Keratinocyte (primary cell): ENCODE measurements at regions not wholly inside any gene's neighbourhood (a gene's known extent, or its start where the extent isn't known, plus 50 kb on each side); places are given as distances from the start of the nearest gene placed in this dataset.

ENCODE experiments used
- DNase-seq: peaks from one replicate; pipeline ENCODE4 v3.0.0-alpha.2; 2011; ENCODE audit warnings: low read depth, missing footprints, low spot score
- FAIRE-seq: peaks from 2 replicates; lab custom pipeline; 2011; peaks lifted over from hg19 to GRCh38; lab: Jason Lieb, UNC
- H2AFZ ChIP-seq: 2 replicates; pipeline ENCODE4 v1.6.0; 2012; ENCODE audit warnings: low read length, control low read depth, inconsistent platforms; ENCODE audit not compliant: control insufficient read depth
- H3K27ac ChIP-seq: 2 replicates; pipeline ENCODE4 v1.5.1; 2011; ENCODE audit warnings: low read length; ENCODE audit not compliant: control insufficient read depth, insufficient read depth
- H3K27me3 ChIP-seq: 3 replicates; pipeline ENCODE4 v1.6.0; 2011; ENCODE audit warnings: low read length; ENCODE audit not compliant: control insufficient read depth, insufficient read depth; ENCODE audit errors: extremely low read depth
- H3K36me3 ChIP-seq, 2 experiments: 2 replicates in 1 of 2; 3 replicates in 1 of 2; pipeline ENCODE4 v1.5.1; 2011; ENCODE audit warnings: low read length in 2 of 2, mild to moderate bottlenecking in 1 of 2; ENCODE audit not compliant: control insufficient read depth in 2 of 2, insufficient read depth in 2 of 2; ENCODE audit errors: extremely low read depth in 1 of 2
- H3K4me1 ChIP-seq: 3 replicates; pipeline ENCODE4 v1.5.1; 2011; ENCODE audit warnings: low read length; ENCODE audit not compliant: control insufficient read depth, insufficient read depth; ENCODE audit errors: extremely low read depth
- H3K4me2 ChIP-seq: 3 replicates; pipeline ENCODE4 v1.6.0; 2011; ENCODE audit warnings: low read depth, low read length; ENCODE audit not compliant: control insufficient read depth, insufficient read depth; ENCODE audit errors: extremely low read depth
- H3K4me3 ChIP-seq, 3 experiments: fragments of 200-600 bp in 1 of 3; sonication (generic) in 1 of 3; 2 replicates in 2 of 3; 3 replicates in 1 of 3; pipeline ENCODE4 v1.5.1; 2011 to 2016; ENCODE audit warnings: low read length in 3 of 3, mild to moderate bottlenecking in 3 of 3, control low read depth in 2 of 3, inconsistent platforms in 1 of 3, low read depth in 1 of 3, mixed read lengths in 1 of 3, mixed run types in 1 of 3, moderate library complexity in 1 of 3; ENCODE audit not compliant: control insufficient read depth in 2 of 3, insufficient read depth in 2 of 3; ENCODE audit errors: extremely low read depth in 1 of 3
- H3K79me2 ChIP-seq: 2 replicates; pipeline ENCODE4 v1.6.0; 2012; ENCODE audit warnings: low read length; ENCODE audit not compliant: control insufficient read depth, insufficient read depth
- H3K9ac ChIP-seq: 3 replicates; pipeline ENCODE4 v1.6.0; 2011; ENCODE audit warnings: low read length; ENCODE audit not compliant: control insufficient read depth, insufficient read depth; ENCODE audit errors: extremely low read depth
- H3K9me1 ChIP-seq: 3 replicates; pipeline ENCODE4 v1.6.0; 2011; ENCODE audit warnings: low read length; ENCODE audit not compliant: control insufficient read depth, insufficient read depth; ENCODE audit errors: extremely low read depth
- H3K9me3 ChIP-seq: 2 replicates; pipeline ENCODE4 v1.5.1; 2012; ENCODE audit warnings: low read depth, low read length; ENCODE audit not compliant: control insufficient read depth
- H4K20me1 ChIP-seq: 3 replicates; pipeline ENCODE4 v1.6.0; 2011; ENCODE audit warnings: low read length; ENCODE audit not compliant: control insufficient read depth, insufficient read depth; ENCODE audit errors: extremely low read depth
- EZH2 ChIP-seq: IDR thresholded peaks from one replicate; pipeline ENCODE4 v1.6.1; 2012; ENCODE audit warnings: inconsistent platforms, mild to moderate bottlenecking, low read length, moderate library complexity
- dilution Hi-C: fragments of 300-500 bp; cut with MboI; formaldehyde crosslinking; loops from one replicate; pipeline ENCODE4 v1.7.0; 2020; ENCODE audit warnings: low sequenced_read_pairs; ENCODE audit not compliant: extremely low pct_ligation_motif_present
- TF ChIP-seq, protein P1 (sequence below), 3 experiments: IDR thresholded peaks in 1 of 3; conservative IDR thresholded peaks in 1 of 3; optimal IDR thresholded peaks in 1 of 3; 2 replicates in 2 of 3; 3 replicates in 1 of 3; pipeline versions ENCODE3 to v1.5.1; 2011; ENCODE audit warnings: low read length in 3 of 3, mild to moderate bottlenecking in 3 of 3, moderate library complexity in 2 of 3, control low read depth in 1 of 3, inconsistent platforms in 1 of 3; ENCODE audit not compliant: insufficient read depth in 2 of 3; ENCODE audit errors: extremely low read depth in 1 of 3

DNA sequence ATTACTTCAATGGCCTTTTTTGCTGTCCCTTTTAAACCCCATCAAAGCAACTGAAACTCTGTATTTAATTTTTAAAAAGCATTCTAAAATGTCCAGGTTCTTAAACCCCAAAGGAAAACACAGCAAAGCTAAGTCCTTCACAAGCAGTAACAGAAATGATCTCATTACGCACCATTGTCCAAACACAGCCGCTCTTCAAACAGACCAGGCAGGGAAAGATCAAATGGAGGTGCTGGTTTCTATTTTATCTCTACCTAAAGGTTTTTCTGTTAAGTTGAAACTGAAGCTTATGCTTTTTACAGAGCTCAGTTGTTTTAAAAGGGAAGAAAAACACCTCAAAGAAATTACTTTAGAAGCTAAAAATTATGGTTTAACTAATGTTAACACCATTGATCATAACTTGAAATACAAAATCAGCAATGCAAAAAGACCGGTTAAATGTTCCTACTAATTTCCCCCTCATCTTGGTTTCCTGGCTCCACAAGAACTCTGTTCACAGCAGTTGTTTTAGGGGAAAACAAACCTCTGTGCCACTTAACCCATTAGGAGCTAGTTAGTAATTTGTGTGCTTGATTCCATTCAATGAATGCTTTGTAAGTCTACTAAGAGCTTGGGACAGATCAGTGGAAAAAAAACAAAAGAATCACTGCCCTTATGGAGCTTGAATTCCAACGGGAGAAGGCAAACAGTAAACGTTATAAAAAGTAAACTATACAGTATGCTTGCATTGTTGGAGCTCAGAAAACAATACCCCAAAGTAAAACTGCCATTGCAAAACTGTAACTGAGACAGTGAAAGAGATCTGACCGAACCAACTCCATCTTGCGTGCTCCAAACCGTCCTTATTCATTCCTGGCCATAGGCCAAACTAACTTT is 87.4 kb downstream of the CD24 start:
- Histone ChIP-seq H3K36me3 (no peaks in the 10 kb centered on the region), H2AFZ (peak overlapping the region; percentile 16), H3K27ac (no peak overlapping the region), H3K9ac (no peak overlapping the region), H3K4me2 (no peak overlapping the region), H3K79me2 (no peaks in the 10 kb centered on the region), H3K9me3 (no peaks in the 10 kb centered on the region), H4K20me1 (no peaks in the 10 kb centered on the region), H3K4me1 (peaks cover 36% of the 10 kb centered on the region), H3K9me1 (no peaks in the 10 kb centered on the region), H3K4me3 (no peak overlapping the region), H3K27me3 (no peaks in the 10 kb centered on the region)
- DNase-seq (no peak), FAIRE-seq (no peak)
- dilution Hi-C loops = no loop called here
- no peak for TF ChIP-seq EZH2
- TF ChIP-seq, protein P1, sequence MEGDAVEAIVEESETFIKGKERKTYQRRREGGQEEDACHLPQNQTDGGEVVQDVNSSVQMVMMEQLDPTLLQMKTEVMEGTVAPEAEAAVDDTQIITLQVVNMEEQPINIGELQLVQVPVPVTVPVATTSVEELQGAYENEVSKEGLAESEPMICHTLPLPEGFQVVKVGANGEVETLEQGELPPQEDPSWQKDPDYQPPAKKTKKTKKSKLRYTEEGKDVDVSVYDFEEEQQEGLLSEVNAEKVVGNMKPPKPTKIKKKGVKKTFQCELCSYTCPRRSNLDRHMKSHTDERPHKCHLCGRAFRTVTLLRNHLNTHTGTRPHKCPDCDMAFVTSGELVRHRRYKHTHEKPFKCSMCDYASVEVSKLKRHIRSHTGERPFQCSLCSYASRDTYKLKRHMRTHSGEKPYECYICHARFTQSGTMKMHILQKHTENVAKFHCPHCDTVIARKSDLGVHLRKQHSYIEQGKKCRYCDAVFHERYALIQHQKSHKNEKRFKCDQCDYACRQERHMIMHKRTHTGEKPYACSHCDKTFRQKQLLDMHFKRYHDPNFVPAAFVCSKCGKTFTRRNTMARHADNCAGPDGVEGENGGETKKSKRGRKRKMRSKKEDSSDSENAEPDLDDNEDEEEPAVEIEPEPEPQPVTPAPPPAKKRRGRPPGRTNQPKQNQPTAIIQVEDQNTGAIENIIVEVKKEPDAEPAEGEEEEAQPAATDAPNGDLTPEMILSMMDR (optimal IDR thresholded peaks at IDR 0.05 in 1 of 3, IDR thresholded peaks at IDR 0.05 in 1 of 3, conservative IDR thresholded peaks at IDR 0.05 in 1 of 3; ENCODE audit: extremely low read depth in 1 of 3, insufficient read depth in 2 of 3, low read length in 3 of 3) = no peak

DNA sequence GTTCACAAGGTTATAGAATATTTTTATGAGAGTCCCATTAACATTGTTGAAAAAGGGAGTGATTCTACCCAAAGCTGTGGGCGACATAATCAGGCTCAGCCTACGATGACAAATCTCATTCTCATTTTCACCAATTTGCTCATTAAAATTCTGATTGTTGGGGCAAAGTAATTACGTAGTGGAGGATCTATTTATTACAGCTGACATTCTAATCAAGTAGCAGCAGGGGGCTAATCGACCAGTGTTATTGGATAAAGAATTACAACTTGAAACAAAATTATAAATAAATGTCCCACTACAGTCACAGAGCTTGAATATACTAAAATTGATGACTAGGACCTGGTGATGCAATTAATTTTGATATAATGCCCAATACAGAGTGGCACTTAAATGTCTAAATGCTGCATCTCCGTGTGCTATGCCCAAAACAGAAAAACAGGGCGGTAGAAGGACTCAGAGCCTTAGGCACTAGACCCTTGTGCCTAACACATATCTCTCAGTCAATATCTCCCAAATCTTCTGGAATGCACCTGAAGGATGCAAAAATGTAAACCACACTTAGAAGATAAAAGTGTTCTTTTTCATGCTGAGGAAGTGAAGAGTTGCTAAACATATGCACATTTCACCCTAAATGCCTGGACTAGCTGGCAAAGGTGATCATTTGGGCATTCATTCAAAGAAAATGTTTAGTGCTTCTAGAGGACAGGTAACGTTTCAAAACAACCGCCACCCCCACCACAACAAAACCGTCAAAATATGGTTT is 88.3 kb downstream of the CD24 start:
- no peak for TF ChIP-seq EZH2
- TF ChIP-seq, protein P1 (optimal IDR thresholded peaks at IDR 0.05 in 1 of 3, IDR thresholded peaks at IDR 0.05 in 1 of 3, conservative IDR thresholded peaks at IDR 0.05 in 1 of 3; ENCODE audit: extremely low read depth in 1 of 3, insufficient read depth in 2 of 3, low read length in 3 of 3) = no peak
- dilution Hi-C loops = no loop called here
- peak overlapping the region; percentile 79 for H2AFZ ChIP-seq
- peak overlapping the region; percentile 57 for H3K4me2 ChIP-seq
- no peaks in the 10 kb centered on the region for H4K20me1 ChIP-seq
- FAIRE-seq = no peak
- no peaks in the 10 kb centered on the region for H3K79me2 ChIP-seq
- H3K9me1 ChIP-seq = no peaks in the 10 kb centered on the region
- H3K4me3 ChIP-seq = no peak overlapping the region
- H3K27ac ChIP-seq = peak overlapping the region; percentile 13
- peaks cover 36% of the 10 kb centered on the region for H3K4me1 ChIP-seq
- H3K27me3 ChIP-seq = no peaks in the 10 kb centered on the region
- DNase-seq = no peak
- H3K9ac ChIP-seq = no peak overlapping the region
- no peaks in the 10 kb centered on the region for H3K9me3 ChIP-seq
- no peaks in the 10 kb centered on the region for H3K36me3 ChIP-seq
